Activated naive CD4-positive, alpha-beta T cell treated with anti-CD3 and anti-CD28 coated beads, Interleukin-2, amount 50 U/mL, for 16 hours (primary cell): ENCODE measurements at regions not wholly inside any gene's neighbourhood (a gene's known extent, or its start where the extent isn't known, plus 50 kb on each side); places are given as distances from the start of the nearest gene placed in this dataset.
"Not testable (repeated sequence)": the region's sequence is repeated elsewhere in the genome, so short reads cannot be mapped to it uniquely, and the experiment has no call there.

Experiments
- DNase-seq: peaks from one replicate; pipeline ENCODE4 v3.0.0-alpha.2; 2020

GRCh38 chr4:27075603-27076002 is 215.0 kb downstream of the STIM2 start:
- DNase-seq, result not testable (repeated sequence)

GRCh38 chr4:27078934-27079455 is 218.4 kb downstream of the STIM2 start:
- no peak for DNase-seq

DNA sequence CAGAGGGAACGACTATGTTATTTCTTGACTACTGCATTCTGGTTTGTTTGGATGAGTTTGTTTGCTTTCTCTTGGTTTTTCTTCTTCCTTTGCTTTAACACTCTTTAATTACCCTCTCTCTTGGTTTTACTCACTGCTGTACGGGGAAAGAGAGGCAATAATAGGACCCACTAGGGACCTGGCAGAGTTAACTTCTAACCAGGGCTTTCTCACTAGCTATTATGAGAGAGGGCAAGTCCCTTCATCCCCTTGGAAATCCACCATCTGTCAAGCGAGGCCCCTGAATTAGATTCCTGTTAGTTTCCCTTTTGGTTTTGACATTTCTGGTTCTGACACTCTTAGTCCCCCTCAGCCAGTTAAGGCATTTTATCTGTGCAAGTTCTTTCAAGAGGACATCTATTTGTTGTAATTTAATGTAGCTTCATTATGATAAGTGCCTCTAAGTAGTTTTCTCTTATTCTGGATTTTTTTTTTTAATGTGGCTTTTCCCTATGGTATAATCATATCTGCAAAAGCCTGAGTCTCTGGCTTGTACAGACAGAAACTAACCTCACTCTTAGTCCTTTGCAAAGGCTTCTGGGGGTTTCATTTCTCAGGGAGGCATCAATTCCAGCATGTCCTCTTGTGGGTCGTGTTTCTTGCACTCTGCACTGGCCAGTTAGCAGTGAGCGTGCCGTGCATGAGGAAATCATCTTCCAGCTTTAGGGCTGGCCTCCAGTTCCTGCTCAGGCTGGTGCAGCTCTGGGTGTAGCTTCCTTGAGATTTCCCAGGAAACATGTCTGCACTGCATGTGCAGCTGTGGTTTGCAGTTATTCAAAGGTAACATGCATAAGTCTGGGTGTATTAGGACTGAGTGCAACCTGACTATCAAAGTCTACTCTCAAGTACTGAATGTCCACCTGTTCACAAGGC is 221.3 kb downstream of the STIM2 start:
- no peak for DNase-seq

DNA sequence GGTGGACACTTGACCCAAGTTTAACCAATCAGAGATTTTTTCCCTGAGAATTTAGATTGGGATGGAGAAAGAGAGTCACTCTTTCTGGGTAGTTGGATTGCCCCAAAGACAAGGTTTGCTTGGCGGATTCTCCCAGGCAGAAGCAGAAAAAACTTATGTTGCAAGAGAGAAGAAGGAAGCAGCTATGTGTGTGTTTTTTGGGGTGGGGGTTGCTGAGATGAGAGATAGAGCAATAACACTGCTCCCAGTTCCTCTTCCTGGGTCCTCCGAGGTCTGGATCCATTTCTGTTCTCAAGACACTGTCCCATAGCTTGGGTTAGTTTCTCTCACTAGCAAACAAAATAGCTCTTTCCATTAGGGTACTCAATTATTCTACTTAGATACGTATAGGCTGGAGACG is 222.1 kb downstream of the STIM2 start:
- DNase-seq, result no peak

GRCh38 chr4:27084685-27085361 is 224.2 kb downstream of the STIM2 start:
- peak; percentile 17 for DNase-seq

DNA sequence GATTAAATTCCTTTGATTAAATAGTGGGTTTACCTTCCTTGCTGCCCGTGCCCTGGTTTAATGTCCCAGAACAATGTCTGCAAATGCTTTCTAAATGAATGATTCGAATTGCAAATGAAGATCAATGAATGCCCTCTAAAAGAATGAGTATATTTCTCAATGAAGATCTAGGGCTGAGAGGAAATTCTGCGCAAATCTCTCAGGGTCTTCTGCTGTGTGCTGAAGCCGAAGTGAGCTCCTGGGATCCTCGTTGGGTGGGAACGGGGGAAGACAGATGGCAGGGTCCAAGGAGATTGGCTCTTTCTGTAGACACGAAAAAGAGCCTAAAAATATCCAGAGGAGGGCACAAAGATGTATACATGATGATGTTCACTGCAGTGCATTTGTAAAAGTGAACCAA is 224.8 kb downstream of the STIM2 start:
- DNase-seq, result no peak

GRCh38 chr4:27087306-27088045 is 226.8 kb downstream of the STIM2 start:
- DNase-seq, result no peak

GRCh38 chr4:27088491-27088890 is 227.8 kb downstream of the STIM2 start:
- no peak for DNase-seq

DNA sequence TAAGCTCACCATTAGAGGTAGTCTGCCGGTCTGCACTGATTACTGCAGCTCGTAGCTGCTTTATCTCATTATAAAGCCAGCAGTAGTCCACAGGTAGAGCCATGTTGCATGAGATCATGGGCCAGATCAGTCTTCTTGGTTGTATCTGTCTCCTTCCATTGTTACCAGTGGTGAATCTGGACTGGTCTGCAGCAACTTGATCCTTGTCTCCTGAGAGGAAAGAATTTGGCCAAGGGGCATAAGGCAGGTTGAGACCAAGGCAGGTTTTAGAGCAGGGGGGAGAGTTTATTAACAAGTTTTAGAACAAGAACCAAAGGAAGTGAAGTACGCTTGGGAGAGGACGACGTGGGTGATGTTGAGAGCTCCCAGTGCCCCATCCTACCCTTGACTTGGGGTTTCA is 228.5 kb downstream of the STIM2 start:
- no peak for DNase-seq

- no peak for DNase-seq
These were observed 229.8 kb downstream of the STIM2 start for GRCh38 chr4:27090406-27090805.

GRCh38 chr4:27094224-27094623 is 233.6 kb downstream of the STIM2 start:
- DNase-seq, result no peak

DNA sequence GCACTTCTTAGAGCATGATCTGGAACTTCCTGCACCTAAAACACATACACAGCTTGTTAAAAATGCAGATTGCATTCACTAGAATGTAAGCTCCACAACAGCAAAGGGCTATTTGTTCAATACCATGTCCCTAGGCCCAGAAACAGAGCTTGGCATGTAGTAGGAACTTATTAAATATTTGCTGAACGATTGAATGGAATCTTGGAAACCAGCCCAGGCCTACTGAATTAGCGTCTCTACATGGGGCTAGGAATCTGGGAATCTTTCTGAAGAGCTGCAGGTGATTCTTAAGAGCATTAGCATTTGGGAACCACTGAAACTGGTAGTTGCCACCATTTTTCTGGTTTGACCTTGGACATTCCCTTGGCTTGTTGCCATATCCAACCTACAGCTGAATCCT is 234.1 kb downstream of the STIM2 start:
- DNase-seq, result no peak

GRCh38 chr4:27096142-27096824 is 235.6 kb downstream of the STIM2 start:
- DNase-seq, result no peak

GRCh38 chr4:27098034-27098433 is 237.4 kb downstream of the STIM2 start:
- DNase-seq, result no peak

DNA sequence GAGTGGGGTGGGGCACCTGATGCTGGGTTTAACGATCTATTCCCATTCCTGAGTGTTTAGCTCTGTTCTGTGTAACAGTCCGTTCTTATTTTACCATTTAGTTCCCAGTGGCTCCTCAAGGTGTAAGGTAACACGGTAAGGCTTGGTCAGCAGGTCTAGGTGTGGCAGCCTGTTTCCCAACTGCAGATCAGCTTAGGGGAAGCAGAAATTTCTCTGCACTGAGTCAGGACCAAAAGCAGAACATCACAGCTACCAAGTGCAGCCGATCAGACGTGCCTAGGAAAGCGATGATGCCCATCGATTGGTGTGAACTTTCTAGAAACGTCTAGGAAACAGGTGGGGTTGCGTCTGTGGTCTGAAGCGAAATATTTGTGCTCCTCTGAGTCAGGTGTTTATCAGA is 240.1 kb downstream of the STIM2 start:
- DNase-seq, result no peak

DNA sequence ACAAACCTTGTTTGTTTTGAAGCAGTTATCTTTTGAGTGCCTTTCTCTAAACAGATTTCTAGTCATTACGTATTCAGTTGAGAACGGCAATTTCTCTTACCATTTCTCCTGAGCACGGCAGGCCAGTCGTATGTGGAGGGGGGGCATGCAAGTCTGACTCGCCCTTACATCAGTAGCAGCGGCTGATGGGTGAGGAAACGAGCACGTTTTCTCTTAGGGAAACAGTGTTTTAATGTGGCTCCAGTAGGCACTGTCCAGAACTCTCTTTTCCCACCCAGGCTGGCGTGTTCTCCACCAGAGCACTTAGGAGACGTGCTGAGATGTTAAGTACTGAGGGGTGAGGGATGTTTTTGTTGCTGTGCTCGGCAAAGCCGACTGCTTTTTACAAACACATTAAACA is 240.5 kb downstream of the STIM2 start:
- DNase-seq, result no peak

DNA sequence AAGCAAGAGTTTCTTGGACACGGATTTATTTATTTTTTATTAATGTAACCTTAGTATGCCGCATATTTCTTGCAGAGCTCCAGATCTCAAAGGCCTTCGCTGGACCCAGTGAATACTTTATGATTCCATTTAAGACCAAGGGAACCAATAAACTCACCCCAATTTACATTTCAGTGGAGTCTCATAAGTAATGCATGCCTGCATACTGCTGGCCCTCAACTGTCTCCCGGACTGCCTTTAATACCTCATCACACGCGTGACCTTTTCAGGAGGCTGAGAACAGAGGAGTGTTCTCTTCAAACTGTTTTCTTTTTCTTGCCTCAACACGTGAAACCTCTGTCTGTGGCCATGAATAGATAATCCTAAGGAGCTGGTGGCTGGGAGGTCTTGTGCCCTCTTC is 240.9 kb downstream of the STIM2 start:
- no peak for DNase-seq

DNA sequence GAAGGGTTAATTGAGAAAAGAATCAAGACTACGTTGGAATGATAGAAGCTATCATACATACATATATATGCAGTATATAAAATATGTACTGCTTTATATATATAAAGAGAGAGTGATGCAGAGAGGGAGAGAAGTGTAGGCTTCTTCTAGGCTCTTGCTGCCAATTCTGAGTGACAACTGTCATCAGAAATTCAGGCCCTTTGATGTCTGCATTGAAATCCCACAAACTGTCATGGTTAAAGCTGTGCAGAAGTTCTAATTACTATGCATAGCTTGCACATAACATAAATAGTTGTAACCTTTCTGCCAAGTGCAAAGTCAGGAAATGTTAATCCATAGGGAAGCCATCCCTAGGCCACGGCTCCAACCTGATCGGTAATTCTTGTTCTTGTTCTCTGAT is 251.0 kb downstream of the STIM2 start:
- no peak for DNase-seq

DNA sequence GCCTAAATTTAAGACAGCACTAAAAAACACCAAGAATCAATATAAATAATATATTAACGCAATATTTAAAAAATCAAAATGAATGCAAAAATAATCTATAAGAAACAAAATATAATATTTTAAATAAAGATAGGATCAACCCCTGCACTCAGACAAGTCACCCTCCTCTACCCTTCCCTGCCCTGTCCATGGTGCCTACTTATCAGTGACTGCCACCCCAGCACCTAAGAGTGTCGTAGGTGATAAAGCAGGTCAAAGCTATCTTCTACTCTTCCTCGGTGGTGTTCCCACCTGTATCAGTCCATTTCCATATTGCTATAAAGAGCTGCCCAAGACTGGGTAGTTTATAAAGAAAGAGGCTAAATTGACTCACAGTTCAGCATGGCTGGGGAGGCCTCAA is 251.9 kb downstream of the STIM2 start:
- no peak for DNase-seq

- no peak for DNase-seq
These were observed 254.6 kb downstream of the STIM2 start for GRCh38 chr4:27115221-27115620.

DNA sequence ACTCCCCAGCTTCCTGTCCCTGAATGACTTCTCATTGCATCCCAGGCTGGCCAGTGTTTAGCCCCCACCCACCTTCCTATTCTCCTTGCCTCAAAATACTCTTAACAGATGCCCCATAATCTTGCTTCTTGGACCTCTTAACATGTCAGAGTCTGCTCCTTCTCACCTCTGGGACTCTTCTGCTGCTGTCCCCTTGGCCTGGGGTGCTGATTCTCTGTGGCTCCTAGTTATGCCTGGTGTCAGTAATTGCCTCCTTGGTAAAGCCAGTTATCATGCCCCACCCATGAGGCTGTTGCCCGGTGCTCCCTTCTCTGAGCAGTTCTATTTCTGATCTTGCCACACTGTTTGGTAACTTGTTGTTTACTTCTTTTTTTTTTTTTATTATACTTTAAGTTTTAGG is 256.8 kb downstream of the STIM2 start:
- no peak for DNase-seq

DNA sequence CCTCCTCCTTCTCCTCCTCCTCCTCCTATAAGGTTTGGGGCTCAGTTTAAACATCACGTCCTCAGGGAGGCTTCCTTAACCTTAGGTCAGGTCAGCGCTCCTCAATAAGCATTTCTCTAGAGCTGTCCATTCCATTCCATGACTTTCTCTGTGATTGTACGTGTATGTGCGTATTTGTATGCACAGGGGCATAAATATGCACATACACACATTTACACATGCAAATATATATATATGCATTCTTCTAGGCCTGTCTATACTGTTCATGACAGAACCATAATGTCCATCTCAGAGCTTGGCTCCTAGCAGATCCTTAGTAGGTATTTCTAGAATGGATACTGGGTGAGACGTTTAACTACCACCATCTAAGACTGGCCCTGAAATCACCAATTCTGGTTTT is 258.6 kb downstream of the STIM2 start:
- DNase-seq, result no peak

DNA sequence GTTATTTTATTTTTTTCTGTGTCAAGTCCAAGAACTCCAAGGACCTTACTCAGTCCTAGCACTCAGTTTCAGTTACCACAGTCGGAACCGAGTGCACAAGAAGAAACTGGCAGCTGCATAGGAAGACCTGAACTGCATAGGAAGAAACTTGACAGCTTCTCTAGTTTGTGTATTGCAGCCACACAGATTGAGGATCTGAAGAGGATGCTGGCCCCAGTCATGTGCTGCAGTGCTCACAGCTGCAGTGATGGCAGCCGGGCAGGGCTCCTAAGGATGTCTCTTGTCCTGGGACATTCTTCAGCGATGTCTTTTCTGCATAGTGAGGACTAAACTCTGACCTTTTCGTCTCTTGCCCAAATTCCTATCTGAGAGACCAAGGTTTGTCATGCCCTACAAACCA is 261.2 kb downstream of the STIM2 start:
- DNase-seq, result no peak
